Iris pigment epithelial cell (primary cell): ENCODE measurements at regions not wholly inside any gene's neighbourhood (a gene's known extent, or its start where the extent isn't known, plus 50 kb on each side); places are given as distances from the start of the nearest gene placed in this dataset.
"Not testable (repeated sequence)": the region's sequence is repeated elsewhere in the genome, so short reads cannot be mapped to it uniquely, and the experiment has no call there.

Experiments used
- DNase-seq: peaks from one replicate; pipeline ENCODE4 v3.0.0-alpha.2; 2011; ENCODE audit warnings: low read depth

DNA sequence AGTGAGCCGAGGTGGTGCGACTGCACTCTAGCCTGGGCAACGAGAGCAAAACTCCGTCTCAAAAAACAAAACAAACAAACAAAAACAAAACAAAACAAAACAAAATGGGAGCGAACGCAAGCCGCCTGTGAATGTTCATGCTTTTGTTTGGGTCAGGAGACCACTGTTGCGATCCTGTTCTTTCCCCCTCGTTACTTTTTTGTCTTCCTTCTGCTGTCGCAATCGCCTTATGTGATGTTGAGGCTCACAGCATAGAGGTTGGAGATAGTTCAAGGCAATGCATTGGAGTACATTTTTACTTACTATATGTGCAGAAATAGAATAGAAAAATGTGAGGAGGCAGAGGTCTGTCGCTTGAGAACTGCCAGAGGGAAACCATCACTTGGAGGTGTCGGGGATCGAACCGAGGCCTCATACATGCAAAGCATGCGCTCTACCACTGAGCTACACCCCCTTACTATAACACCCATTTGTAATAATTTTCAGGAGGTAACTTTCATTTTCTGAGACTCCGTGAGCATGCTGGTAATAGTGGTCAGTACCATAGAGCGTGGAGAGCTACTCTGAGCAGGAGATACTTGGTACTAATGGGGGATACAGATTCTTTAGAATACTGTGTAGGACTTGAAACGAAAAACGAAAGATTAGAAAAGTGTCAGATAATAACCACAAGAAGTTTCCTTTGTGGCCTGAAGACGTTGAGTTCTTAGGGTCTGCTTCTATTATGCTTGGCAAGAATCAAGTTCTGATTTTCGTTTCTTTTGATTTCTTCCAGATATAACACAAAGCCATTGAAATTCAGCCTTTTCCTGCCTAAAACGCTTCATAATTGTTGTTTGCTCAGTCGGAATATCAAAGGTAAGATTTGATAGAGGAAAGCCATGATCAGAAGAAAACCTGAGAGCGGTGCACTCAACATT lies 121.1 kb downstream of the TRIM27 start:
- DNase-seq, result peak; percentile 87

DNA sequence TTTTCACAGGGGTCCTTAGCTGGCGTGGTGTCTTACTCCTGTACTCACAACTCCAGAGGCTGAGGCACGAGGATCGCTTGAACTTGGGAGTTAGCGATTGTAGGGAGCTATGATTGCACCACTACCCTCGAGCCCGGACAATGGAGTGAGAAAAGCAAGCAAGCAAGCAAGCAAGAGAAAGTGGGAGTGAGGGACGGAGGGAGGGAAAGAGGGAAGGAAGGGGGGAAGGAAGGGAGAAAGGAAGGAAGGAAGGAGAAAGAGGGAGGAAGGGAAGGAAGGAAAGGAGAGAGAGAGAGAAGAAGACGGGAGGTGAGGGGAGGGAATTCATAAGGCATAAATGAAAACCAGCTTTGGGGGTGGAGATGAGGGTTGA lies 120.5 kb downstream of the TRIM27 start:
- no peak for DNase-seq

DNA sequence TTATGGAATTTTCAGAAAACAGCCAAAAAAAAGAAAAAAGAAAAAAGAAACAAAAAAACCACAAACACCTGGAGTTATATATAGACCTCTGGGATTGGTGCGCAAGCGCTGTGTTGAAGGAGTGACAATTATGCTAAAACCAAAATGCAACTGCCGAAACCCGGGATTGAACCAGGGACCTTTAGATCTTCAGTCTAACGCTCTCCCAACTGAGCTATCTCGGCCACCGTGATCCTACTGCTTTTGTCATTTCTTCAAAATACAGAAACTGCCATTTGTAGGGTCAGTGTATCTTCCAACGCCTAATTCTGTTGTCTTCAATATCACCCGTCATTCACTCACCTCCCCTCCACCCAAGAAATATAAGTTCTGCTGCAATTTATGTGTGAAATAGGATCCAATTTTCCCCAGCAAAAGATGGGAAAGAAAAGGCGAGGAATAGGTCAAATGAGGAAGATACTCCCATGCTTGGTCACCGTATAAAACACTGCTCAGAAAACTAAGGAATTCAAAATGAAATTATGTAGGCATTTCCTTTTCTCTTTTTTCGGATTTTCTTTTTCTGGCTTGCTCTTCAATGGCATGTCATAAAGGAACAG lies 116.0 kb downstream of the TRIM27 start:
- DNase-seq, result peak; percentile 69

DNA sequence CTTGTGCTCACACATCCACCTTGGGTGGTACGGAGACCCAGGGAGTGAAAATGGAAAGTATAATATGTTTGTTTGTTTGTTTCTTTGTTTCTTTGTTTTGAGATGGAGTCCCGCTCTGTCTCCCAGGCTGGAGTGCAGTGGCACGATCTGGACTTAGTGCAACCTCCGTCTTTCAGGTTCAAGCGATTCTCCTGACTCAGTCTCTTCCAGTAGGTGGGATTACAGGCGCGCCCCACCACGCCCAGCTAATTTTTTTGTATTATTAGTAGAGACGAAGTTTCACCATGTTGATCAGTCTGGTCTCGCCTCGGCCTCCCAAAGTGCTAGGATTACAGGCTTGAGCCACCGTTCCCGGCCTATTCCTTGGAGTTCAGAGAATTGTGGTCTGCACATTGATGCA lies 115.4 kb downstream of the TRIM27 start:
- no peak for DNase-seq

DNA sequence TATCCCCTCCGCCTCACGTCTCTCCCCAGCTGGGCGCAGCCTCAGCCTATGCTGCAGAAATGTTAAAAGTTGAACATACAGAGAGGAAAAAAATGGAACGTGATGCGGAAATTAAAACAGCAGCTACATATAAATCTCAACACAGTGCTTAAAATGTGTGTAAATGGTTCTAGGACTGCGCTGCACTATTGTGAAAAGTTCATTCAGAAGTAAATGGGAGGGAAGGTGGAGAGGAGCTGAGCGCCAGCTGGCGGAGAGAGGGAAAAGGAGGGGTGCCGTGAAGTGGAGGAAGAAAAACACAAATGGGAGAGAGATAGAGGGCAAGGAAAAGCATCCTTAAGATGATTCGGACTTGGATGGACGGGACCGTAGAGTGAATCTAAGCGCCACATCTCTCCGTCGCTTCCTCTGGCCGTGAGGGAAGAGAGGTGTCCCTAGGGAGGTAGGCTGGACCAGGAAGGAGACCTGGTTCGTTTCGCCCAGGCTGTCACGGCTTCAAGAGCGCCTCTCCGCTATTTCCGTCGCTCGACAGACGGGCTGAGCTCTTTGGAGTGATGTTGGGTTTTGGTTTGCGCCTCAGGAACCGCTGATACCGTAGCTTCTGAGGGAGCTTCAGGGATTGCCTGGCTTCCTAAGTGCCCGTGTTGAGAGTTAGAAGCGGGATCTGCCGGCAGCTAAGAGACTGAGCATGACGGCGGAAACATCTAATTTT lies 113.7 kb downstream of the TRIM27 start:
- DNase-seq, result peak; percentile 31

DNA sequence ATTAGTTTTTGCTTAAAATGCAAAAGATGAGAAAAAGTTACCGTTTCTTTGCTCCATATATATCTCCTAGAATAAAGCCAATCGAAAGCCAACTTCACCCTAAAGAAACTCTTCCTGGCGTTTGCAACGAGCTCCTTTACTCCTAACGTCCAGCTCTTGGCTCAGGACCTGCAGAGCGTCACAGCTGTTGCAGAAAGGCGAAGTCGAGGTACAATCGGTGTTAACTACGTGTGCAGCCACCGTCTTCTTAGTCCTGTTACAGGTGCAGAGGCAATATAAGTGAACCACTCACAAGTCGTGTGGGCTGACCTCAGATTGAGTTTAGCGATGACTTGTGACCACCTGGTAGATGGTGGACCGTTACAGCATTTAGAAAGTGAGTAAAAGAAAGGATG lies 113.1 kb downstream of the TRIM27 start:
- DNase-seq, result no peak

DNA sequence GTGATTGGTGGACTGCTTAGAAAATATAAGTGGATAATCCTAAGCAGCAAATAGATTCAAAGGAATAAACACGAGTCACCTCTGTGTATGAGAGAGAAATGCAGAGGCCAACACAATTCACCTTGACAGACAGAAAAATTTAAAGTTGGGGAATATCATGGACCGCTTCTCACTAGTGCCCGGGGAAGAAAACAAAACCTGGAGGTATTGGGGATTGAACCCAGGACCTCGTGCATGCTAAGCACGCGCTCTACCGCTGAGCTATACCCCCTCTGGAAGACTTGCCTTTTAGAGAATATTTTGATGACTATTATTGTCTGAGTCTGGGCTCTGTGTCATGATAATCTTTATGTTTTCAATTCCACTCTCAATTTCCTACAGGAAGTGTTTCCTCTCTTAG lies 111.9 kb downstream of the TRIM27 start:
- peak; percentile 40 for DNase-seq

DNA sequence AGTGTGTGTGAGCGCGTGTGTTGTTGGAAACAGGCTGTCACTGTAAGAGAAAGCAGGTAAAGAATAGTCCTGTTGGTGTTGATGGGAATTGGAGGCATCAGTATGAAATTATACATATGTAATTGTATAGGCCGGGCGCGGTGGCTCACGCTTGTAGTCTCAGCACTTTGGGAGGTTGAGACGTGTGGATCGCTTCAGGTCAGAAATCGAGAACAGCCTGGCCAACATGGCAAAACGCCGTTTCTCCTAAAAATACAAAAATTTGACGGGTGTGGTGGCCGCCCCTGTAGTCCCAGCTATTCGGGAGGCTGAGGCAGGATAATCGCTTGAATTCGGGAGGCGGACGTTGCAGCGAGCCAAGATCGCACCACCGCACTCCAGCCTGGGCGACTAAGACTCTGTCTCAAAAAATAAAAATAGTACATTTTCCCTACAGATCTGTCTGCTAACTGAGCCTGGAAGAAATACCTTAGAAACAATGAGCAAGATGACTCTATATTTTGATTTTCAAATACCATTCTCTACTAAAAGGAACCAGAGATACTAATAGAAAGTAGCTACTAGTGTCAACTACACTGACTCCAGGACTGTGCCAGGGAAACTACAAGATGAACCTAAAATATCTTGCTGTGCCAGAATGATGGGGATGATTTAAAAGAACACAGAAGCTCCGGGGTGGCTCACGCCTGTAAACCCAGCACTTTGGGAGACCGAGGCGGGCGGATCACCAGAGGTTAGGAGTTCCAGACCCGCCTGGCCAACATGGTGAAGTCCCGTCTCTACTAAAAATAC lies 110.8 kb downstream of the TRIM27 start:
- DNase-seq, result no peak

DNA sequence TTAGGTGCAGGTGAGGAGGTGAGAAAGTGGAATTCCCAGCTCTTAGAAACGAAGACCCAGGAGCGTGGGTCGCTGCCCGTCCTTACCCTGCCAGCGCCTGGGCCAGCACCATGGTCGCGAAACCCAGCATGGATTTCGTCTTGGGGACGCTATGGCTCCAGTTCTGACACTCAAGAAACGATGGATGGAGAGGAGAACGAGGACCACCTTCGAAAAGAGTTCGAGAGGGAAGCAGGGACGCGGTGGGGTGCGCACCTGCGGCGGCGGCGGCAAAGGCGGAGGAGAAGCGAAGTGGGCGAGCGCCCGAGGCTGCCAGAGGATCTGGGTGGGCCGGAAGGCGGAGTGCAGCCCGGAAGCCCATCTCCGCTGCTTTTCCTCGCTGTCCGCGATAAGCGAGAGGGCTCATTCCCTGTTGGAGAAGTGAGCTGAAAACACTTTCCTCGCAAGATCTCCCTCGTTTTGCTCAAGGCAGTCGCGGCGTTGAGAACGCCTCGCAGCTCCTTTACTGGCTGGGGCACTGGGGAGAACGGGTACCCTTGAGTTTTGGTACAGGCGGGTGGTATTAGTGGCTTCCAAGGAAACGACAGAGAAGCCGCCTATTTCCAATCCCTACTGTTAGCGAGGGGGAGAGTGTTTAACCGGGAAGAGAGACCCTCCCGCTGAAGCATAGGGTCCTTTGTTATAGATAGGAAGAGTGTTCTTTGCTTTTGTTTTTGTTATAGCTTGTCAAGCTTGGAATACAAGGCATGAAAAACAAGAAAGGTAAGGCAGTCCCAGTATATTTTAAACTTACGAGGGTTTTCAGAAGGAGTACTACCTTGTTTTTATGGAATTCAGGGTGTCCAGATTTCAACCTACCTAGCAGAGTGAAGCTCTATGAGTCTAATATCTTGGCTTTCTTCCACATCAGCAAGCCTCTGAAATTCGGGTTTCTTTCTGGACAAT lies 109.5 kb downstream of the TRIM27 start:
- DNase-seq, result no peak

DNA sequence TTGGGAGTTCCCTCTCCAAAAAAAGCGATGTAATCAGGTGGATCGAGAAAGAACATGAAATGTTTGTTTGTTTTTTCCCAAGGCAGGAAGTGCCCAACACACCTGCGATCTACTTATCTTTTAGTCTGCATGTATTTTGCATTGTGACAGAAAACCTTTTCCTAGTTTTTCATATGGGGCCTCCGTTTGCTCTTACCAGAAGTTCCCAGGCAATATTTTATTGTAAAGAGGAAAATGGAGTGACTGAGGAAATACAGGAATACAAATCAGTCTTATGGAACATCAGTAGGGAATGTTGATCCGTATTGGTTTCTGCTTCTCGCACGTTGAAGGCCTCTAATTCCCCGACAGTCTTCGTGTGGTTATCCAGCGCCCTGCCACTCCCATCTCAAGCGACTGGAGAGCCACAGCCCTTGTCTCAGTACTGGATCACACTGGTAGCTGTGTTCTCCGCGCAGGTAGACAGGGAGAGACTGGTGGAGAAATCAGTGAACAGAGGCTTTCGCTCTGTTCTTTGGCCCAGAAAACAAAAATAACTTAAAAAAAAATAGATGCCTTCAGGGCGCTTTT lies 107.4 kb downstream of the TRIM27 start:
- no peak for DNase-seq

DNA sequence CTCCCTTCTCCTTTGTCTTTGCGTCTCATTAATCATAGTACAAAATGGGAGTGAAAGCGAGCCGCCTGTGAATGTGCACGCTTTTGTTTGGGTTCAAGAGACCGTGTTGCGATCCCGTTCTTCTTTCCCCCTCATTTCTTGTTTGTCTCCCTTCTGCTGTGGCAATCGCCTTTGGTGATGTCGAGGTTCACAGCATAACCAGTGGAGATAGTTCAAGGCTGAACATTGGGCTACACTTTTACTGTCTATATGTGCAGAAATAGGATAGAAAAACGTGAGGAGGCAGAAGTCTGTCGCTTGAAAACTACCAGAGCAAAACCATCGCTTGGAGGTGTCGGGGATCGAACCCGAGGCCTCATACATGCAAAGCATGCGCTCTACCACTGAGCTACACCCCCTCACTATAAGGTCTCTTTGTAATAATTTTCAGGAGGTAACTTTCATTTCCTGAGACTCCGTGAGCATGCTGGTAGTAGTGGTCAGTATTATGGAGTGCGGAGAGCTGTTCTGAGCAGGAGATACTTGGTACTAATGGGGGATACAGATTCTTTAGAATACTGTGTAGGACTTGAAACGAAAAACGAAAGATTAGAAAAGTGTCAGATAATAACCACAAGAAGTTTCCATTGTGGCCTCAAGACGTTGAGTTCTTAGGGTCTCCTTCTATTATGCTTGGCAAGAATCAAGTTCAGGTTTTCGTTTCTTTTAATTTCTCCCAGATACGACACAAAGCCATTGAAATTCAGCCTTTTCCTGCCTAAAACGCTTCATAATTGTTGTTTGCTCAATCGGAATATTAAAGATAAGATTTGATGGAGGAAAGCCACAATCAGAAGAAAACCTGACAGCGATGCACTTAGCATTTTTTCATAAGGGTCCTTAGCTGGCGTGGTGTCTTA lies 106.6 kb downstream of the TRIM27 start:
- DNase-seq, result peak; percentile 88

DNA sequence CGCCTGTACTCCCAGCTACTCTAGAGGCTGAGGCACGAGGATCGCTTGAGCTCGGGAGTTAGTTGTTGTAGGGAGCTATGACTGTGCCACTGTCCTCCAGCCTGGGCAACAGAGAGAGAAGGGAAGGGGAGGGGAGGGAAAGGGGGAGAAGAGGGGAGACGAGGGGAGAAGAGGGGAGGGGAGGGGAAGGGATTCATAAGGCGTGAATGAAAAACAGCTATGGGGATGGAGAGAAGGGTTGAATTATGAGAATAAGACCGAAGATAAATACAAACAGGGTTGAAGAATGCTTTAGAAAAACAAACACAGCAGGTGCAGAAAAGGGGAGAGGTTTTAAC lies 106.0 kb downstream of the TRIM27 start:
- DNase-seq, result no peak

DNA sequence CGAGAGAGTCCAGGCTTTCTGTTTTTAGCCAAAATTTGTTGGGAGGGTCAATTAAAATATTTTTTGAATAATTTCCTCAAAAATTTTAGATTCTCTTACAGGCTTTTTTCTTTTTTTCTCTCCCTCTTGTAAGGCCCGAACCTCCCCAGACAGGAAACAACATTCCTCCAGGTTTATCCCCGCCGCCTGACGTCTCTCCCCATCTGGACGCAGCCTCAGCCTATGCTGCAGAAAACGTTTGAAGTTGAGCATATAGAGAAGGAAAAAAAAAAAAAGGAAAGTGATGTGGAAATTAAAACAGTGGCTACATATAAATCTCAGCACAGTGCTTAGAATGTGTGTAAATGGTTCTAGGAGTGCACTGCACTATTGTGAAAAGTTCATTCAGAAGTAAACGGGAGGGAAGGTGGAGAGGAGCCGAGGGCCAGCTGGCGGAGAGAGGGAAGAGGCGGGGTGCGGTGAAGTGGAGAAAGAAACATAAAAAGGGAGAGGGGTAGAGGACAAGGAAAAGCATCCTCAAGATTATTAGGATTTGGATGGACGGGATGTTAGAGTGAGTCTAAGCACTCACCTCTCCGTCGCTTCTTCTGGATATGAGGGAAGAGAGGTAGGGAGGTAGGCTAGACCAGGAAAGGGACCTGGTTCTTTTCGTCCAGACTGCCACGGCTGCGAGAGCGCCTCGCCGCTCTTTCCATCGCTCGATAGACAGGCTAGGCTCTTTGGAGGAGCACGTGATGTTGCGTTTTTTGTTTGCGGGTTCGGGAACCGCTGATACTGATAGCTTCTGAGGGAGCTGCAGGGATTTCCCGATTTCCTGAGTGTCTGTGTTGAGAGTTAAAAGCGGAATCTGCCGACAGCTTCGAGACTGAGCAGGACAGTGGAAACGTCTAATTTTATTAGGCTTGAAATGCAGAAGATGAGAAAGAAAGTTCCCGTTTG lies 98.7 kb downstream of the TRIM27 start:
- DNase-seq, result peak; percentile 30

DNA sequence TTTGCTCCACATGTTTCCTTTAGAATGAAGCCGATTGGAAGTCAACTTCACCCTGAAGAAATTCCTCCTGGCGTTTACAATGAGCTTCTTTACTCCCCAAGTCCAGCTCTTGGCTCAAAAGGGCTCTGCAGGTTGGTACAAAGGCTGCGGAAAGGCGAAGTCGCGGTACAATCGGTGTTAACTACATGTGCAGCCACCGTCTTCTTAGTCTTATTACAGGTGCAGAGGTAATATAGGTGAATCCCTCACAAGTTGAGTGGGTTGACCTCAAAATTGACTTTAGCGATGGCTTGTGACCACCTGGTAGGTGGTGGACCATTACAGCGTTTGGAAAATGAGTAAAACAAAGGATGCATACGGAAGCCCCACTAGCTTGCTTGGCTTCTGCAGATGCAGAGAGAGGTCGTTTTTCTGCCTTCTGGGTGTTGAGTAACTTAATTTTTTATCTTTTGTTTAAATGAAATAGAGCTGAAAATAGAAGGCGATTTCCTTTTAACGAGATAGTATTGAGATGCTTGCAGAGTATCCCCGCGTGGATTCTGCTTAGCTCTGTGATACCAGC lies 98.0 kb downstream of the TRIM27 start:
- DNase-seq, result no peak

DNA sequence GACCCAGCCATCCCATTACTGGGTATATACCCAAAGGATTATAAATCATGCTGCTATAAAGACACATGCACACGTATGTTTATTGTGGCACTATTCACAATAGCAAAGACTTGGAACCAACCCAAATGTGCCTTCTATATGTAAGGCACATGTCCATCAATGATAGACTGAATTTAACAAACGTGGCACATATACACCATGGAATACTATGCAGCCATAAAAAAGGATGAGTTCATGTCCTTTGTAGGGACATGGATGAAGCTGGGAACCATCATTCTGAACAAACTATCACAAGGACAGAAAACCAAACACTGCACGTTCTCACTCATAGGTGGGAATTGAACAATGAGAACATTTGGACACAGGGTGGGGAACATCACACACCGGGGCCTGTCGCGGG lies 92.1 kb downstream of the TRIM27 start:
- DNase-seq, result not testable (repeated sequence)

DNA sequence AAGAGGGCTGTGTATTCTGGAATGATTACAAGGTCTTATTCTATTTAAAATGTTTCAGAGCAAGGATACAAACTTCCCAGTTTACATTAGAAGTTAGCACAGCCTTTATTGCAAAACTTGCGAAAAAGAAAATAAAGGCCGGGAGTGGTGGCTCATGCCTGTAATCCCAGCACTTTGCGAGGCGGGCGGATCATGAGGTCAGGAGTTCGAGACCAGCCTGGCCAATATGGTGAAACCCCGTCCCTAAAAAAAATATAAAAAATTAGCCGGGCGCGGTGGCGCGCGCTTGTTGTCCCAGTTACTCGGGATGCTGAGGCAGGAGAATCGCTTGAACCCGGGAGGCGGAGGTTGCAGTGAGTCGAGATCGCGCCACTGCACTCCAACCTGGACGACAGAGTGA lies 87.1 kb downstream of the TRIM27 start:
- not testable (repeated sequence) for DNase-seq

DNA sequence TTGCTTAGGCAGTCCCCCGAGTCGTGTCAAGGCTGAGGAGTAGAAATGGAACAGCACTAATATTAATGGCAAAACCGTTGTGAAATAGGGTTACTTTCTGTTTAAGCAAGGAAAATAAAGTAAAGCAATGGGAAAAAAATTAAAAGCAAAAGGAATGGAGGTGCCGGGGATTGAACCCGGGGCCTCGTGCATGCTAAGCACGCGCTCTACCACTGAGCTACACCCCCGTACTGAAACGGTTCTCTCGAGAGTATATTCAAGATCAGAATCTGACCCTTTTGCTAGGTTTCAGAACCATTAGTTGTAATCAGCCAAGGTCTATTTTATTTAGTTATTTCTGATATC lies 85.5 kb downstream of the TRIM27 start:
- DNase-seq, result peak; percentile 61
